NCI-H526 treated with DMSO at 0.1 percent for 48 hours (cell line): ENCODE measurements at regions not wholly inside any gene's neighbourhood (a gene's known extent, or its start where the extent isn't known, plus 50 kb on each side); places are given as distances from the start of the nearest gene placed in this dataset.

Experiments used
- DNase-seq: peaks from one replicate; lab custom pipeline; 2025; lab: John Stamatoyannopoulos, UW

GRCh38 chr14:65250162-65250495, 147.8 kb upstream of the MAX start:
- DNase-seq, result no peak

- no peak for DNase-seq
These were observed 148.9 kb upstream of the MAX start for GRCh38 chr14:65251213-65251612.

- DNase-seq, result no peak
These were observed 150.4 kb upstream of the MAX start for GRCh38 chr14:65252482-65253255.

- no peak for DNase-seq
These were observed 152.8 kb upstream of the MAX start for GRCh38 chr14:65255029-65255545.

GRCh38 chr14:65255583-65256461, 153.5 kb upstream of the MAX start:
- DNase-seq, result peak; percentile 81

- no peak for DNase-seq
These were observed 154.4 kb upstream of the MAX start for GRCh38 chr14:65256714-65257113.

GRCh38 chr14:65257425-65257824, 155.1 kb upstream of the FUT8 start:
- no peak for DNase-seq

GRCh38 chr14:65258391-65258790, 154.1 kb upstream of the FUT8 start:
- no peak for DNase-seq

GRCh38 chr14:65259000-65259399, 153.5 kb upstream of the FUT8 start:
- no peak for DNase-seq

- DNase-seq, result no peak
These were observed 151.7 kb upstream of the FUT8 start for GRCh38 chr14:65260786-65261185.

GRCh38 chr14:65261425-65261920, 151.1 kb upstream of the FUT8 start:
- no peak for DNase-seq

- DNase-seq, result no peak
These were observed 150.6 kb upstream of the FUT8 start for GRCh38 chr14:65261946-65262345.

- DNase-seq, result no peak
These were observed 149.2 kb upstream of the FUT8 start for GRCh38 chr14:65263177-65263788.

- DNase-seq, result no peak
These were observed 144.7 kb upstream of the FUT8 start for GRCh38 chr14:65267856-65268255.

GRCh38 chr14:65268594-65268993, 143.9 kb upstream of the FUT8 start:
- no peak for DNase-seq

GRCh38 chr14:65269732-65270131, 142.8 kb upstream of the FUT8 start:
- no peak for DNase-seq

GRCh38 chr14:65277027-65277426, 135.5 kb upstream of the FUT8 start:
- DNase-seq, result no peak

- DNase-seq, result no peak
These were observed 134.8 kb upstream of the FUT8 start for GRCh38 chr14:65277580-65278270.

GRCh38 chr14:65278589-65278988, 133.9 kb upstream of the FUT8 start:
- DNase-seq, result no peak

GRCh38 chr14:65279510-65279909, 133.0 kb upstream of the FUT8 start:
- DNase-seq, result no peak

GRCh38 chr14:65279958-65280357, 132.6 kb upstream of the FUT8 start:
- no peak for DNase-seq

- DNase-seq, result no peak
These were observed 131.9 kb upstream of the FUT8 start for GRCh38 chr14:65280653-65281052.
